GM20000 (cell line): ENCODE measurements at regions not wholly inside any gene's neighbourhood (a gene's known extent, or its start where the extent isn't known, plus 50 kb on each side); places are given as distances from the start of the nearest gene placed in this dataset.
"Not testable (repeated sequence)": the region's sequence is repeated elsewhere in the genome, so short reads cannot be mapped to it uniquely, and the experiment has no call there.

Experiments used
- DNase-seq: peaks from one replicate; pipeline ENCODE4 v3.0.0; 2012; ENCODE audit warnings: low spot score
- TF ChIP-seq, protein P1 (sequence below): IDR thresholded peaks from 2 replicates; pipeline ENCODE4 v1.5.1; 2012; ENCODE audit warnings: mild to moderate bottlenecking, control low read depth; ENCODE audit errors: extremely low read depth, missing control alignments

DNA sequence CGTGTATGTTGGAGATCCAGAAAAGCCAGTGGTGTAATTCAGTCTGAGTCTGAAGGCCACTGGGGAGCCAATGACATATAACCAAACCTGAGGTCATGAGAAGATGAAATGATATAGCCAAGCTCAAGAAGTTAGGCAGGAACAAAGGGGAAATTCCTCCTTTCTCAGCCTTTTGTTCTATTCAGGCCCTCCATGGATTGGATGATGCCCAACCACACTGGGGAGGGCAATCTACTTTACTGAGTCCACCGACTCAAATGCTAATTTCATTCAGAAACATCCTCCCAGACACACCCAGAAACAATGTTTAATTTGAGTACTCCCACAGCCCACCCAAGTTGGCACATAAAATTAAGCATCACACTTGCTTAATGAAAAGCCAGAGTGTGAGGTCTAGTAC, 183.6 kb downstream of the GJA1 start:
- DNase-seq: no peak
- TF ChIP-seq, protein P1, sequence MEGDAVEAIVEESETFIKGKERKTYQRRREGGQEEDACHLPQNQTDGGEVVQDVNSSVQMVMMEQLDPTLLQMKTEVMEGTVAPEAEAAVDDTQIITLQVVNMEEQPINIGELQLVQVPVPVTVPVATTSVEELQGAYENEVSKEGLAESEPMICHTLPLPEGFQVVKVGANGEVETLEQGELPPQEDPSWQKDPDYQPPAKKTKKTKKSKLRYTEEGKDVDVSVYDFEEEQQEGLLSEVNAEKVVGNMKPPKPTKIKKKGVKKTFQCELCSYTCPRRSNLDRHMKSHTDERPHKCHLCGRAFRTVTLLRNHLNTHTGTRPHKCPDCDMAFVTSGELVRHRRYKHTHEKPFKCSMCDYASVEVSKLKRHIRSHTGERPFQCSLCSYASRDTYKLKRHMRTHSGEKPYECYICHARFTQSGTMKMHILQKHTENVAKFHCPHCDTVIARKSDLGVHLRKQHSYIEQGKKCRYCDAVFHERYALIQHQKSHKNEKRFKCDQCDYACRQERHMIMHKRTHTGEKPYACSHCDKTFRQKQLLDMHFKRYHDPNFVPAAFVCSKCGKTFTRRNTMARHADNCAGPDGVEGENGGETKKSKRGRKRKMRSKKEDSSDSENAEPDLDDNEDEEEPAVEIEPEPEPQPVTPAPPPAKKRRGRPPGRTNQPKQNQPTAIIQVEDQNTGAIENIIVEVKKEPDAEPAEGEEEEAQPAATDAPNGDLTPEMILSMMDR: no peak

DNA sequence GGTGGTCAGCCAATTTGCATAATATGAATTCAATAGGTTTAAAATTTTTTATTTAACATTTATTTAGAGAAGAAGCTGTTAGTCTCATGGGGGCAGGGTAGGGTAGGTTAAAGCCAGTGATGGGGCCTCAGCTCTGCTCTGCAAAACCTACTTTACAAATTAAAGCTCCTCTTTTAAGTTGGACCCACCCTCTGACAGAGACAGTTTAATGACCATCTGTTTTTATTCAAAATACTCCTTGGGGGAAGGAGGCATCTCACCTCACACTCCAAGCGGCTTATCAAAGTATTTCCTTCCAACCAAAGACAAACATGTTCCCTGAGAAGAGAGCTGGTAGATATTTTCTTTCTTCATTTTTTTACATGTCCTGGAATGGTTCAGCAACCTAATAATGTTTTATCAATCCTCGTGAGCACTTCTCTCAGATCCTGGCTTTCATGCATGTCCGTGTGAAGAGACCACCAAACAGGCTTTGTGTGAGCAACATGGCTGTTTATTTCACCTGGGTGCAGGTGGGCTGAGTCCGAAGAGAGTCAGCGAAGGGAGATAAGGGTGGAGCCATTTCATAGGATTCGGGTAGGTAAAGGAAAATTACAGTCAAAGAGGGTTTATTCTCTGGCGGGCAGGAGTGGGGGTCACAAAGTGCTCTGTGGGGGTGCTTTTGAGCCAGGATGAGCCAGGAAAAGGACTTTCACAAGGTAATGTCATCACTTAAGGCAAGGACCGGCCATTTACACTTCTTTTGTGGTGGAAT, 184.7 kb downstream of the GJA1 start:
- TF ChIP-seq, protein P1: no peak
- DNase-seq: no peak

DNA sequence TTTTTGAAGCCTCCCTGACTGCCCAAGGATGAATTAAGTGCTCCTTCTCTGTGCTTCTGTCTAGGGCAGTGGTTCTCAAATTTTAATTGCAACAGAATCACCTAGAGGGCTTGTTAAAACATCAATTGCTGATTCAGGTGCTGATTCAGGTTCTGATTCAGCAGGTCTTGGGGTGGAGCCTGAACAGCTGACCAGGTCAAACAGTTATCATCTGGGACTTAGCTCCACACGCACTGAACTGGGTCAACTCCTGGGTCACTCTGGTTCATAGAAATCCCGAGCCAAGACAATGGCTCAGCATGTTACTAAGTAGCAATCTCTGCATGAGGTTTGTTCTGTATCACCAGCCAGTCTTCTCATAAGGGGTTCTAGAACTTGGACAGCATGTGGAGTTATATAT, 192.3 kb downstream of the GJA1 start:
- DNase-seq: no peak
- TF ChIP-seq, protein P1: no peak

DNA sequence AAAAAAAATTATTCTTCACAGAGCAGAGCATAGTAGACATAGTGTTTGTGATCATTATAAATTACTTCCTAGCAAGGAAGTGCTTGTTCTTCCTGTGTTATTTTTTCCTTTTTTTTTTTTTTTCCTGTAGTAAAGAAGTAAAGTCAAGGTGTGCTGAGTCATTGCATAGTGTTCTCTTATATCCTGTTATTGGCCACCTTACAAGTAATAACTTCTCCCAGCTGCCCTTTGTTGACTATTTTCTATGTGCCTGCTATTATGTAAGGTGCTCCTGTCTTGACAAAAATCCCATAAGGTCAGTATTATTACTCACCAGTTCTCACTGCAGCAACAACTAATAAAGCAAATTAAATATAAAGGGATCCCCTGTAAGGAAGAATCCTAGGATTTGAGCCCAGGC, 195.3 kb downstream of the GJA1 start:
- no peak for DNase-seq

DNA sequence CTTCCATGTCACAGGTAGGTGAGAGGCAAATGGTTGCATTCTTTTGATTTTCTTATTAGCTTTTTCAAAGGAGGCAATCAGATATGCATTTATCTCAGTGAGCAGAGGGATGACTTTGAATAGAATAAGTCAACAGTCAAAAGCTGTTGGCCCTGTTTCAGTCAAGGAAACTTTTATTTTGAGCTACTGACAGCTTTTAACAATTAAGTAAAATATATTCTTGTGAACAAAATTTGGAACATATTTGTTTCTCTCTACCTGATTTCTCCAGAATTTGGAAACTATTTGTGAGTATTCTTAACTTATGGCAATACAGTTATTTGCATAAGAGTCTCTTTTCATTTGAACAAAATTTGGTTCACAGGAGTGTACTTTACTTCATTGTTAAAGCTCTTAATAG, 196.3 kb downstream of the GJA1 start:
- not testable (repeated sequence) for DNase-seq

More for the DNA sequence above, 195.3 kb downstream of the GJA1 start:
- TF ChIP-seq, protein P1: no peak

DNA sequence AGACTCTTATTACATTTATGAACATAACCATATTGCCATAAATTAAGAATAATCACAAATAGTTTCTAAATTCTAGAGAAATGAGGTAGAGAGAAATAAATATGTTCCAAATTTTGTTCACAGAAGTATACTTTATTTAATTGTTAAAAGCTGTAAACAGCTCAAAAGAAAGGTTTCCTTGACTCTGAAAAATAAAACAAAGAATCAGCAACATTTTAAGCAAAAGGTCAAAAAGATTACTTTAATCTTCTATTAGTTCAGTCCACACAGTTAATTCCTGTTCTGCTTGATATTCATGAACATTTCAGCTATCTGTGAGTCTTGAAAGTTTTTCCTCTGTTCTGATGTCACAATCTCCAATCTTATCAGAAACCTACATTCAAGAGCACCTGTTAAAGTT, 197.9 kb downstream of the GJA1 start:
- no peak for DNase-seq
- TF ChIP-seq, protein P1: no peak

DNA sequence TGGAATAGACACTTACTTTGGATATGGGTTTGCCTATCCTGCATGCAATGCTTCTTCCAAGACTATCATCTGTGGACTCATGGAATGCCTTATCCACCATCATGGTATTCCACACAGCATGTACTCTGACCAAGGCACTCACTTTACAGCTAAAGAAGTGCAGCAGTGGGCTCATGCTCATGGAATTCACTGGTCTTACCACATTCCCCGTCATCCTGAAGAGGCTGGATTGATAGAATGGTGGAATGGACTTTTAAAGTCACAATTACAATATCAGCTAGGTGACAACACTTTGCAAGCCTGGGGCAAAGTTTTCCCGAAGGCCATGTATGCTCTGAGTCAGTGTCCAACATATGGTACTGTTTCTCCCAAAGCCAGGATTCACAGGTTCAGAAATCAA, 199.1 kb downstream of the GJA1 start:
- not testable (repeated sequence) for DNase-seq

DNA sequence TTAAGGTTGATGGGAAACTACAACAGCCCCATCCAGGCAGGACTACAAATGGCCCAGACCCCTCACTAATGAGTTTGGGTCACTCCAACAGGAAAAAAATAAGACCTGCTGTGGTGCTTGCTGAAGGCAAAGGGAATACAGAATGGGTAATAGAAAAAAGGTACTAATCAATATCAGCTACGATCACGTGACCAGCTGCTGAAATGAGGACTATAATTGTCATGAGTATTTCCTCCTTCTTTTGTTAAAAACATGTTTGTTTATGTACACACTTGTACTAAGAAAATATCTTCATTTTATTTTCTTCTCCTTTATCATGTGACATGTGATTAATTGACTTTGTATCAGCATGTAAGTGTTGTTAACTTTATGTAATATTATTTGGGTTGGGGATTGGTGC, 199.9 kb downstream of the GJA1 start:
- no peak for DNase-seq
- TF ChIP-seq, protein P1: no peak

DNA sequence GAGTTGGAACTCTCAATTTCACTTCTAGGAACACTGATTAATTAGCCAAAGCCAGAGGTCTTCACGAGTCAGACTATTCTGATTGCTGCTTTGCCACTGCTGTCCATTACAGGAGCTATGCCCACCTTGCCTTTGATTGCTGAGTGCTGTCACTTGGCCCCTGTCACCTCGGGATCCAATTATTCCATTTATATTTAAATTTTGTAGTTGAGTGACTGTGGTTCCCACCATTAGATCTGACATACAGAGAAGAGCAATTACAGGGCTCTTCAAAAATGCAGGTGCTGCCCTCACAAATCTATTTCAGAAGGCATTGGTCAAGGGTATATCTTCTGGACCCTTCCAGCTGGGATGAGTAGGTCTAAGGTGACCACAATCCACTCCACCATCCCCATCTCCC, 200.8 kb downstream of the GJA1 start:
- DNase-seq: not testable (repeated sequence)
